Mucosa of rectum (tissue), 2 donors: ENCODE measurements at regions not wholly inside any gene's neighbourhood (a gene's known extent, or its start where the extent isn't known, plus 50 kb on each side); places are given as distances from the start of the nearest gene placed in this dataset.
"Not testable (repeated sequence)": the region's sequence is repeated elsewhere in the genome, so short reads cannot be mapped to it uniquely, and the experiment has no call there.

Experiments used
- H3K27ac ChIP-seq, 2 donors: one replicate each; pipeline ENCODE4 v1.7.0; 2013; ENCODE audit warnings: inconsistent platforms in 2 of 2, low read depth in 2 of 2, low read length in 2 of 2
- H3K27me3 ChIP-seq, 2 donors: one replicate each; pipeline ENCODE4 v1.7.0; 2013; ENCODE audit warnings: low read length in 2 of 2; ENCODE audit not compliant: control insufficient read depth in 2 of 2, insufficient read depth in 2 of 2
- H3K36me3 ChIP-seq, 2 donors: one replicate each; pipeline ENCODE4 v1.7.0; 2013; ENCODE audit warnings: low read length in 2 of 2; ENCODE audit not compliant: control insufficient read depth in 2 of 2, insufficient read depth in 2 of 2
- H3K4me1 ChIP-seq, 2 donors: one replicate each; pipeline ENCODE4 v1.7.0; 2013; ENCODE audit warnings: low read length in 2 of 2, mild to moderate bottlenecking in 1 of 2; ENCODE audit not compliant: control insufficient read depth in 2 of 2, insufficient read depth in 2 of 2
- H3K4me3 ChIP-seq, 2 donors: one replicate each; pipeline ENCODE4 v1.7.0; 2013; ENCODE audit warnings: low read length in 2 of 2
- H3K9ac ChIP-seq, 2 donors: one replicate each; pipeline ENCODE4 v1.7.0; 2013; ENCODE audit warnings: low read length in 2 of 2, low read depth in 1 of 2, mild to moderate bottlenecking in 1 of 2
- H3K9me3 ChIP-seq, 2 donors: one replicate each; pipeline ENCODE4 v1.7.0; 2013; ENCODE audit warnings: low read length in 2 of 2; ENCODE audit not compliant: control insufficient read depth in 2 of 2
- donor health status: healthy.
- donor health status: Normal muscosa, but diverticular disease.

- H3K4me3 ChIP-seq, result no peak overlapping the region
- H3K9me3 ChIP-seq, result no peaks in the 10 kb centered on the region
- no peak overlapping the region for H3K27ac ChIP-seq
- H3K4me1 ChIP-seq, result no peaks in the 10 kb centered on the region
- H3K27me3 ChIP-seq, result no peaks in the 10 kb centered on the region
- H3K36me3 ChIP-seq, result no peaks in the 10 kb centered on the region
- H3K9ac ChIP-seq, result no peak overlapping the region
Observed at GRCh38 chr14:59055006-59055405, 133.5 kb upstream of the DAAM1 start.

DNA sequence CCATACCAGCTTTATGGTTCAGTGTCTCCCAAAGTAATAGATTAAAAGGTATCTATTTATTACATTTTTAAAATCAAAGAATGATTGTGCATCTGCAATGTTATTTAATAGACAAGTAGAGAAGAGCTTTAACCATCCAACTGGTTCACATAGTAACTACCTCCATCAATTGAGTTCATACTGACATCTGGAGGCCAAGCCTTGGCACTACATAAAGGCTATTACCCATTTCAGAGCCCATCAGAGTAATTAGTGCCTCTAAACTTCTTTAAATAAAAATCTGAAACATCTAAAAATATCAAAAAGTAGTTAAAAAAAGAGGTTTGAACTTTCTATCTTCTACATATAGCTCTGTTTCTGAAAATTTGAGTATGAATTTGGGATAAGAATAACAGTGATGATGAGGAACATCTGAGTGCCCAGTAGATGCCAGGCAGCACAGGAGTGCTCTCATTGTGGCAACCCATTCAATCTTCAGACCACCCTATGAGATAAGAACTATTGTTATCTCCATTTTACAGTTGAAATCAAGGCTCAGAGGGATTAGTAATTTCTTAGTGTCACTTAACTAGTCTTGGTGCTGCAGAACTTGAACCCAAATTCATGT lies 132.9 kb upstream of the DAAM1 start:
- no peaks in the 10 kb centered on the region for H3K4me1 ChIP-seq
- H3K27ac ChIP-seq, result no peak overlapping the region
- no peaks in the 10 kb centered on the region for H3K27me3 ChIP-seq
- no peaks in the 10 kb centered on the region for H3K9me3 ChIP-seq
- no peak overlapping the region for H3K9ac ChIP-seq
- no peaks in the 10 kb centered on the region for H3K36me3 ChIP-seq
- H3K4me3 ChIP-seq, result no peak overlapping the region

DNA sequence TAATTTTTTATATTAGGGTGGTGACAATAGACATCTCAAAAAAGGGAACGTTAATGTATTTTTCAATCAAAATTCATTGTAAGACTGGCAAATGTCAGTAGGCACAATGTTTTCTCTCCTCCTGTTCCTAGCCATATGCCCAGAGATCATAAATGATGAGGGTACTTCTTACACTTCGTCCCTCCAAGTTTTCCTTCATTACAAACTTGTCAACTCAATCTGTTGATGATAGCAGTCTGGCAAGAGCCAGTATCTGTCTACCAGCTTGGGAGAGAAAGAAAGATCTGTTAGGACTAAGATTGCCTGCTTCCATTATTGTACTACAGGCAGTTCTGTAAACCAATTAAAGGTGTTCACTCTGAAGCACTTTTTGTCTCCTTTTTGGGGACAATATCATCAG lies 130.9 kb upstream of the DAAM1 start:
- no peak overlapping the region for H3K4me3 ChIP-seq
- H3K9me3 ChIP-seq, result no peaks in the 10 kb centered on the region
- no peaks in the 10 kb centered on the region for H3K27me3 ChIP-seq
- H3K27ac ChIP-seq, result no peak overlapping the region
- no peak overlapping the region for H3K9ac ChIP-seq
- no peaks in the 10 kb centered on the region for H3K4me1 ChIP-seq
- H3K36me3 ChIP-seq, result no peaks in the 10 kb centered on the region

DNA sequence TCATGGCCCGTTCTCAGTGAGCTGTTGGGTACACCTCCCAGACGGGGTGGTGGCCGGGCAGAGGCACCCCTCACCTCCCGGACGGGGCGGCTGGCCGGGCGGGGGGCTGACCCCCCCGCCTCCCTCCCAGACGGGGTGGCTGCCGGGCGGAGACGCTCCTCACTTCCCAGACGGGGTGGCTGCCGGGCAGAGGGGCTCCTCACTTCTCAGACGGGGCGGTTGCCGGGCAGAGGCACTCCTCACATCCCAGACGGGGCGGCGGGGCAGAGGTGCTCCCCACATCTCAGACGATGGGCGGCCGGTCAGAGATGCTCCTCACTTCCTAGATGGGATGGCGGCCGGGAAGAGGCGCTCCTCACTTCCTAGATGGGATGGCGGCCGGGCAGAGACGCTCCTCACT lies 129.7 kb upstream of the DAAM1 start:
- H3K27ac ChIP-seq, H3K27me3 ChIP-seq, H3K4me1 ChIP-seq, H3K9ac ChIP-seq, H3K36me3 ChIP-seq, H3K4me3 ChIP-seq, H3K9me3 ChIP-seq: not testable (repeated sequence)

- Histone ChIP-seq H3K36me3 (no peaks in the 10 kb centered on the region), H3K27ac (no peak overlapping the region), H3K27me3 (no peaks in the 10 kb centered on the region), H3K9me3 (peaks cover 0 to 2% of the 10 kb centered on the region in 2 donors), H3K4me3 (no peak overlapping the region), H3K4me1 (no peaks in the 10 kb centered on the region), H3K9ac (no peak overlapping the region)
Observed at GRCh38 chr14:59060841-59061240, 127.6 kb upstream of the DAAM1 start.

GRCh38 chr14:59061292-59061691 lies 127.2 kb upstream of the DAAM1 start:
- H3K9ac ChIP-seq, result no peak overlapping the region
- H3K4me3 ChIP-seq, result no peak overlapping the region
- H3K9me3 ChIP-seq, result peaks cover 0 to 2% of the 10 kb centered on the region in 2 donors
- H3K4me1 ChIP-seq, result no peaks in the 10 kb centered on the region
- H3K27me3 ChIP-seq, result no peaks in the 10 kb centered on the region
- H3K36me3 ChIP-seq, result no peaks in the 10 kb centered on the region
- H3K27ac ChIP-seq, result no peak overlapping the region

GRCh38 chr14:59063259-59063658 lies 125.2 kb upstream of the DAAM1 start:
- Histone ChIP-seq H3K27me3 (no peaks in the 10 kb centered on the region), H3K36me3 (no peaks in the 10 kb centered on the region), H3K9ac (no peak overlapping the region), H3K9me3 (peaks cover 0 to 2% of the 10 kb centered on the region in 2 donors), H3K27ac (no peak overlapping the region), H3K4me1 (peaks cover 5 to 6% of the 10 kb centered on the region in 2 donors), H3K4me3 (no peak overlapping the region)

- Histone ChIP-seq H3K36me3 (no peaks in the 10 kb centered on the region), H3K9ac (no peak overlapping the region), H3K4me1 (peaks cover 5 to 6% of the 10 kb centered on the region in 2 donors), H3K4me3 (no peak overlapping the region), H3K27ac (peak overlapping the region; percentile 2 to 85), H3K9me3 (peaks cover 0 to 2% of the 10 kb centered on the region in 2 donors), H3K27me3 (no peaks in the 10 kb centered on the region)
Observed at GRCh38 chr14:59067127-59067894, 121.2 kb upstream of the DAAM1 start.

- no peaks in the 10 kb centered on the region for H3K36me3 ChIP-seq
- H3K4me3 ChIP-seq, result no peak overlapping the region
- H3K9me3 ChIP-seq, result no peaks in the 10 kb centered on the region
- no peak overlapping the region for H3K27ac ChIP-seq
- H3K9ac ChIP-seq, result no peak overlapping the region
- H3K4me1 ChIP-seq, result peaks cover 5 to 6% of the 10 kb centered on the region in 2 donors
- H3K27me3 ChIP-seq, result no peaks in the 10 kb centered on the region
Observed at GRCh38 chr14:59069163-59069854, 119.2 kb upstream of the DAAM1 start.

- no peaks in the 10 kb centered on the region for H3K36me3 ChIP-seq
- no peak overlapping the region for H3K9ac ChIP-seq
Observed at GRCh38 chr14:59075506-59075905, 113.0 kb upstream of the DAAM1 start.

More at GRCh38 chr14:59075506-59075905, 113.0 kb upstream of the DAAM1 start:
- no peaks in the 10 kb centered on the region for H3K27me3 ChIP-seq
- H3K9me3 ChIP-seq, result no peaks in the 10 kb centered on the region
- no peak overlapping the region for H3K27ac ChIP-seq
- no peaks in the 10 kb centered on the region for H3K4me1 ChIP-seq
- no peak overlapping the region for H3K4me3 ChIP-seq
